Endothelial cell of hepatic sinusoid (primary cell): ENCODE measurements at regions not wholly inside any gene's neighbourhood (a gene's known extent, or its start where the extent isn't known, plus 50 kb on each side); places are given as distances from the start of the nearest gene placed in this dataset.

Experiments
- in situ Hi-C: cut with HindIII; loops from 2 replicates; pipeline ENCODE4 v1.10.0; 2017; ENCODE audit warnings: low sequenced_read_pairs

GRCh38 chr11:91966368-91966767, 258.2 kb upstream of the FAT3 start:
- in situ Hi-C loops = no loop called here

DNA sequence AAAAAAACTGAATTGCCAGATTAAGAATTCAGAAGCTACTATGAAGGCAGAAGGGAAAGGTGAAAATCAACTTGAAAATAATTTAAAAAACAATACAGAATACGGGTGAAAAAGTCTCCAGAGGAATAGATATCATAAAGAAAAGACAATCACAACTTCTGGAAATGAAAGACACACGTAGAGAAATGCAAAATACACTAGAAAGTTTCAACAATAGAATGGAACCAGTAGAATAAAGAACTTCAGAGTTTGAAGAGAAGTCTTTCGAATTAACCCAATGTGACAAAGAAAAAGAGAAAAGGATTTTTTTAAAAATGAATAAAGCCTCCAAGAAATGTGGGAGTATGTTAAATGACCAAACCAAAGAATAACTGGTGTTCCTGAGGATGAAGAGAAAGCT, 263.8 kb upstream of the FAT3 start:
- in situ Hi-C loops = no loop called here

- in situ Hi-C loops = no loop called here
Observed at GRCh38 chr11:91959411-91959810, 265.2 kb upstream of the FAT3 start.

DNA sequence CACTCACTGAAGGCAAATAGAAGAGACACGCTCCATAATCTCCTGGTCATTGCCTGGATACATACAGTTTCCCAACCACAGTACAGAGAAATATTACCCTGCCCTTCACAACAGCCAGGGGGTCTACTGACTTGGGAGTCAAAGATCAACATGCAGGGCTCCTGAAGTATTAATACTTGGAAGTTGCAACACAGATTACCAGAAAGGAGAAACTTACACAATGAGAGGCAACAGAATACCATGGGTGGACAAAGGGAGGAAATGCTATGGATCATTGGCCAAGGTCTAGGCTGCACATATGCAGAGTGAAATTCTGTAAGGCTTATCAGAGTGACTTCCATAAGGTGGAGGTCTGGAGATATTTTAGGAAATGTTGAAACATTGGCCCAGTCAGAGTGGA, 267.9 kb upstream of the FAT3 start:
- in situ Hi-C loops = no loop called here

DNA sequence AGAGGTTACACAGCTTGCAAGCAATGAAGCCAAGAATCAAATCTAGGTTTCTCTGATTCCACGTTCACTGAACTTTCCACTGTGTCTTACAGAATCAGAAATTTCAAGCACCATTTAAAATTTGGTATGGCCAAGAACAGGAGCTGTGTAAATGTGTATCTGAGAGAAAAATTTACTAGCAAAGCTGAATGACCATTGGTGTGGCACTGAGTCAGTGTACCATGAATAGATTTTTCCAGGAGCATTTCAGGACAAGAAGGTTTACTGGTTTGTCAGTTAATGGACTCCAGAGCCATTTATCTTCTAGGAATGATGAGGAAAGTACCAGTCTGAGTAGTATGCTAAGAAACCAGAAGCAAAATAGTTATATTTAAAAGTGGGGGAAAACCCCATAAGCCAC, 269.4 kb upstream of the FAT3 start:
- in situ Hi-C loops = no loop called here

- in situ Hi-C loops = no loop called here
Observed at GRCh38 chr11:91952056-91952455, 272.6 kb upstream of the FAT3 start.

DNA sequence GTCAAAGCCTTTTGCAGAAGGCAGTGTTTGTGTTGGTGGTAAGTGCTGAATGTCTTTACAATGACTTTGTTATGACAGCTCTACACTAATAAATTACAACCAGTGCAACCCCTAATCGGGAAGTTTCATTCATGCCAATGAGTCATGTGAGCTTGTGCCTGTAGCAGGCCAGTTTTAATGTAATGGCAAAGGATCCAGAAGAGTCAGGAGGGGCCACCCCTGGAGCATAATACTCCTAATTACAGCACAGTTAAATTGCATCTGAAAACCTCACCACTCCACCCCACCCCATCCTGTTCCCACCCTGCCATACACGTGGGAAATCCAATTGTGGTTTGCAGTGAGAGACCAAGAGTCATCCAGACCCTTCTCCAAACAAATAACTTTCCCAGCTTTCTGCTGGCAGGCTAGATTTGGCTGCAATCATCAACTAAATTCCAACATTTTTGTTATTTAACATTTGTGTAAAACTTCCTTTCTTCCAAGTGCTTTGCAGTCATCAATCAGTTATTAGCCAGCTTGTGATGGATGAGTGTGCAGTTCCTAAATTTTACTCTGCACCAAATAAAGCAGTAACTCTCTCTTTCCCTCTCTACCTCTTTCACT, 277.3 kb upstream of the FAT3 start:
- in situ Hi-C loops = no loop called here

DNA sequence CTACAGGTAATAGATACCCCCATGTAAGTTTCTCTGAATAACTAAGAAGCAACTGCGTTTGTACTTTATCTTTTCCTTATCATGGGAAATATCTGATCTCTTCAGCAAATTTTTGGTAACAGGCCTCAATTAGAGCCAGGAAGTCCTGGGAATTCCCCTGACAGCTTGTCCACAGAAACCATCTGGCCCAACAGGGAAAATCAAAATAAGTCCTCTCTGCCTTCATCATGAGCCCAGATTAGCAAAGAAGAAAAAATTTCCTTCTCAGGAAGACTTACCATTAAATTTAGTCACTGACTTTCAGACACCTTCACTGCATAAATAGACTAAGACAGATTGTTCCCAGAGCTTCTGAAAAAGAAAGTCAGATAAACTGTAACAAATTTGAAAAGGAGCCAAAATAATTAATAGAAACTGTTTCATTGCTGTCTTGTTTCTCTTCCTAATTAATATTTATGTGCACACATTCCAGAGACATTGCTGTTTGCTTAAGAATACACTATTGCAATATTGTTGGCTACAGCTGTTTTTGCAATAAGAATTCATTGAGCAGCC, 278.1 kb upstream of the FAT3 start:
- in situ Hi-C loops = no loop called here

DNA sequence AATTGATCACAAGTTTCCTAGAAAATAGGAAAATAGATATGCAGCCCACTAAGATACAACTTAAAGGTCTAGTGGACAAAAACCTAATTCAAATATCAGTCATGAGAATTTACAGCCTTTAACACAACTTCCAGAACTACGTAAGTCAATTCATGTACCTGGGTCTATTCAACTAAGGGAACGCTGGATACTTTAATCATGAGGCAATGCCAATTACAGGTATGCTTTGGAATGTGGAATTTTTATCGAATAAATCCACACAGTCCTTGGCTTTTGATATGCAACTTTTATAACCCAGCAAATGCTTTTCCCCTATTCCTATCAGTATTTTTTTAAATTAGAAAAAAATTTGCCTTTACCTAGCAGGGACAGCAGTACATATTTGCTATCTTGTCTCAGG, 289.5 kb upstream of the FAT3 start:
- in situ Hi-C loops = no loop called here

GRCh38 chr11:91932151-91932821, 292.3 kb upstream of the FAT3 start:
- in situ Hi-C loops = no loop called here

DNA sequence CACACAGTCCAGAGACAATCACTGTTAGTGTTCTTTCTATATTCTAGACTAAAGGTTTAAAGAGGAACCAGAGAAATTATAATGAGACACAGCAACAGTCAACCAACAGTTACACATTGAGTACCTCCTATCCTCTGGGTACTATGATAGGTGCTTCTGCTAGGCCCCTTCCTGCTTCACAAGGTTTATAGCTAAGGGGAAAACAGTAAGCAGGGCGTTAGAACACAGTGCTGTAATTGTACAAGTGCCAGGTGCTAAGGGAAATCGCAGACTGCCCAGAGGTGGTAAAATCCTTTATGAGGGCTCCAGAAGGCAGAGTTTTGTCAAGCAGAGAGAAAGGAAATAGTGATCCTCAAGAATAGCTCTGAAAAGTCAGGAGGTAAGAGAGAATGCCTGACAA, 297.2 kb upstream of the FAT3 start:
- in situ Hi-C loops = no loop called here

GRCh38 chr11:91926965-91927364, 297.7 kb upstream of the FAT3 start:
- in situ Hi-C loops = no loop called here

- in situ Hi-C loops = no loop called here
Observed at GRCh38 chr11:91922846-91923245, 301.8 kb upstream of the FAT3 start.

DNA sequence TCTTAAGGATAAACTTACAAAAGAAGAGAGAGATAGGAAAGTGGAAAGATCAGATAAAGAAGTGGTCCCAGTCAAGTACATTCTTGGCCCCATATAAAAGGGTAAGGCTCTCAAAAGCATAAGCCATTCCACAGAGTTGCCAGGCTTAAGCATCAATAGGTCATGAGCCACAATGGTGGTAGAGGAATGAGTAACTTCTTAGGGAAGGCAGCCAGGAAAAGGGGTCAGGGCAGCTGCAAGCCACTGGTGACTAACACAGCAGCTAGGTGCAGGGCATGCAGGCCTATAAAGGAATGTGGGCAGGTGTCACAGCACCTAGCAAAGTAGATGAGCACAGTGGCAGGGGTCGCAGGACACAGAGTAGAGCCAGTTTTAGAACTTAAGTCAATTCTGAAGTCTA, 302.6 kb upstream of the FAT3 start:
- in situ Hi-C loops = no loop called here

DNA sequence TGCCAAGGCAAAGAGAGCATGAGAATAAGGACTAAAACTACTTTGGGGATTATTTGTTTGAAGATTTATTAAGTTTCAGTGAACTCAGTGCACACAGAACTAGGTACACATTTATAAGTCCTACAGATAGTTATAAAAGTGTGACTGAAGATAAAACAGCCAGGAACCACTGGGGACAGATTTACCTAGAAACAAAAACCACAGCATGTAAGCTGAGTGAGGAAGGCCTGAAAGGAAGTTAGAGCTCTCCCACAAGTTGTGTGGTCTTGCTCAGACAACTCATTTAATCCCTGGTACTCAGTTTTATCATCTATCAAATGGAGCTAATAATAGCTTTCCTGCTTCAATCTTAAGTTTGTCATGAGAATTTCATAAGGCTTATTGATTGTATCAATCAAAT, 311.2 kb upstream of the FAT3 start:
- in situ Hi-C loops = no loop called here

DNA sequence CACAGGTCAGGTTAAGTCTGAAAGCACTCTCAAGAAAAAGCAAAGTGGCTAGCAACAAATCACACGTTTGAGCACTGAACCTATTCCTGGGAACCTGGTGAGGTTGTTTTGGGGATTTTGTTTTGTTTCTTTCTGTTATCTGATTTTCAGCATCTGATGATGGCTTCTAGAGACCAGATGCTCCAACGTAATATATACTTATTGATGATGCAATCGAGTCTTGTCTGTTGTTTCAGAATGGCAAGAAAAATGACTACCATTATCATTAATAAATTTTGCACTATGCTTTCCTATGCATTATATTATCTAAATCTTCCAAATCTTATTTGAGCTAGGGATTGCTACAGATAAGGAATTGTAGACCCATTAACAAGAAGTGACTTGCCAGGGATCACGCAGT, 312.3 kb upstream of the FAT3 start:
- in situ Hi-C loops = no loop called here

- in situ Hi-C loops = no loop called here
Observed at GRCh38 chr11:91906871-91907624, 317.6 kb upstream of the FAT3 start.

GRCh38 chr11:91904792-91905785, 319.5 kb upstream of the FAT3 start:
- in situ Hi-C loops = no loop called here

GRCh38 chr11:91902312-91902711, 322.3 kb upstream of the FAT3 start:
- in situ Hi-C loops = no loop called here

DNA sequence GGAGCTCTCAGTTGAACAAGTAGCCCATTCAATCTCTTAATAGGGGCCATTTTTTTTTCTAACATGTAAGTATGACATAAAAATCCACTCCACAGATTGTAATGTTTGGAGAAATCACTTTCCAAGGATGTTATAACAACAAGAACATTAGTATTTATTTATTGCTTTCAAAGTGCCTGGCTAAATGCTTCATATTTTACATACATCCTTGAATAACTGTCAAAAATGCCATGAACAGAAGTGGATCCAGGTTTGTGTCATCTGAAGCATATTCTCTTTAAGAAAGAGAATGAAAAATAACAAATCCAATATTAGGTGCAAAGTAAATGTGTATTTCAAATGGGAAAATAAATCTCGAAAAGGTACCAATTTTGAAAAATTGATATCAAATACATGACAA, 344.0 kb upstream of the FAT3 start:
- in situ Hi-C loops = no loop called here

DNA sequence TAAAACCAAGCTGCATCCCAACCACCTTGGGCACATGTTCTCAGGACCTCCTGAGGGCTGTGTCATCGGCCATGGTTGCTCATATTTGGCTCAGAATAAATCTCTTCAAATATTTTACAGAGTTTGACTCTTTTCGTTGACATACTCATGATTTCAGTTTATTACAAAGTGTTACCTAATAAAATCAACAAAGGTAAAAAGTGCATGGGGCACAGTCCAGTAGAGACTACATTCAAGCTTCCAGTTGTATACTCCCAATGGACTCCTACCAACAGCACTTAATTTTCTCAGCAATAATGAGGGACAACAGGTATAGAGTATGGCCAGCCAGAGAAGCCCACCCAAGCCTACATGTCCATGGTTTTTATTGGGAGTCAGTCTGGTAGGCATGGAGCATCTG, 347.9 kb upstream of the FAT3 start:
- in situ Hi-C loops = no loop called here
